ENCODE measurements at regions not wholly inside any gene's neighbourhood (a gene's known extent, or its start where the extent isn't known, plus 50 kb on each side); places are given as distances from the start of the nearest gene placed in this dataset.

DNA sequence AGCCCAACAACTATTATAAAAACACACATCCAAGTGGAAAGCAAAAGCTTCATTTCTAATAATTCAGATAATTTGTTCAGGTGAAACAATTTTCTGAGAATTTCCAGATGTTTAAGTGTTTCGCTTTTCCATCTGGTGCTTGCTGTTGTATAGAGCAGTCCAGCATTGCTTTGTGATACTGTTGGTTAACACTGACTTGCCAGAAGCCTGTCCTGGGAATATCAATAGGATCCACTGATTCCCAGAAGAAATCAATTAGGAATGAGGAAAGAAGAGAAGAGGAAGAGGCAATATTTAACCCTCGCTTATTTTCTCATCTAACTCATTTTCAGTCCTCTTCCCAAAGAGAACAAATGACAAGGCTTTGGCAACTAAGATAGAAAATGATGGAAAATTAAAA, 94.9 kb upstream of the DDIT4L start:
- DNase-seq (ENCODE audit: extremely low read depth, low read depth, low spot score) = no peak

GRCh38 chr4:100284129-100284880, 94.0 kb upstream of the DDIT4L start:
- DNase-seq (ENCODE audit: extremely low read depth, low read depth, low spot score) = no peak

GRCh38 chr4:100280807-100281206, 90.5 kb upstream of the DDIT4L start:
- DNase-seq (ENCODE audit: extremely low read depth, low read depth, low spot score) = no peak

DNA sequence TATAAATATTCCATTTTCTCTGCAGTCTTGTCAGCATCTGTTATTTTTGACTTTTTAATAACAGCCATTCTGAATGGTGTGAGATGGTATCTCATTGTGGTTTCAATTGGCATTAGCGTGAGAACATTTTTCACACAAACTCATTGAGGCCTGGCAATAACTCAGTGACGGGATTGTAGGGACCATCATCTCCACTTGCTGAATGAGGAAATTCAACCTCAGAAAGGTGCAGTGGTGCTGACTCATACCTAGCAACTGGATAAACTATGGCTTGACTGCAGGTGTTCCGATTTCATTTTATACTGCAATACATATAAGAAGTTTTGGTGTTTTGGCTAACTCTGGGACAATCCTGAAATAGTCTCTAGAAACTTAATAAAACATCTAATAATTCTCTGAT, 88.3 kb upstream of the DDIT4L start:
- no peak for DNase-seq (ENCODE audit: extremely low read depth, low read depth, low spot score)

- DNase-seq (ENCODE audit: extremely low read depth, low read depth, low spot score) = no peak
Measured at GRCh38 chr4:100269446-100269845, 79.2 kb upstream of the DDIT4L start.

- no peak for DNase-seq (ENCODE audit: extremely low read depth, low read depth, low spot score)
Measured at GRCh38 chr4:100268789-100269188, 78.5 kb upstream of the DDIT4L start.

GRCh38 chr4:100261346-100261745, 71.1 kb upstream of the DDIT4L start:
- no peak for DNase-seq (ENCODE audit: extremely low read depth, low read depth, low spot score)

DNA sequence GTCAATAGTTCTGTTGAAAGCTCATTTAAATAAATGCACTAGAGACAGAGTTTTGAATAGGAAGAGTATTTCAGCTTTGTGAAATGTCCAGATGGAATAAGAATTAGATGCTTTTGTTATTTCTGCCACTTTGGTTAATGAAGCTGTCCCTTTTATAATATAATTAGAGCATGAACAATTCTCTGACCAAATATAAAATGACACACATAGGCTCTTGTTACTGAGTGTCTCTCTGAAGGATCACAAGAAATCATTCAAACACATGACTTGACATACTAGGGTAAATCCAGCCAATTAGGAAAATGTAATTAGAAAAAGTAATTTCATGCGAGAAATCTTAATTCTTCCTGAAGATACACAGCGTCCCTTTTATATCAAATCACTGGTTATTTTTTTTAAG, 68.4 kb upstream of the DDIT4L start:
- no peak for DNase-seq (ENCODE audit: extremely low read depth, low read depth, low spot score)

DNA sequence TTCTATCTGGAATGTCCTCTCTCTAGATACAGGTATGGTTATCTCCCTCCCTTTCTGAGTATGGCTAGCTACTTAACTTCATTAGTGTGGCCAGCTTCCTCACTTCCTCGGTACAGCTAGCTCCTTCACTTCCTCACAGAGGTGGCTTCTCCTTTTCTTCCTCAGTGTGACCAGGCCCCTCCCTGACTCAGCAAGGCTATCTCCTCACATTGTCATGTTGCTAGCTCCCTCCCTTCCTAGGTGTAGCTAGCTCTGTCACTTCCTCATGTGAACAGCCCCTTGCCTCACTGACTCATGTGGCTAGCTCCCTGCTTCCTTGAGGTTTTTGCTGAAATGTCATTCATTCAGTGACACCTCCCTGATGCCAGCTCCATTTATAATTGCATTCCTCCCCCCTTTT, 67.3 kb upstream of the DDIT4L start:
- DNase-seq (ENCODE audit: extremely low read depth, low read depth, low spot score) = no peak

DNA sequence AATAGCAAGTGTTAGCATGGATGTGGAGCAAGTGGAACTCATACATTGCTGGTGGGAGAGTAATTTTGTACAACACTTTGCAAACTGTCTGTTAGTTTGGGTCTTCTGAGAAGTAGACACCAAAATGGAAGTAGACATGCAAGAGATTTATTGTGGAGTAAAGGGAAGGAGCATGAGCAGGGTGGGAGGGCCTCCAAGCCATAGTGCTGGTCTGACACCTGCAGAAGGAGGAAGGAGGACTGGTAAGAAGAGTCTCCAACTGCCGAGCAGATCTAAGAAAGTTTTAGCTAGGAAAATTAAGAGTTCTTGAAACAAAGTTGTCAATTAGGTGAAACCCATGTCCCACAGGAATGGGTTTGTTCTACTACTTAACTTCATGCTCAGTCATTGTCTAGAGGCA, 64.0 kb upstream of the DDIT4L start:
- no peak for DNase-seq (ENCODE audit: extremely low read depth, low read depth, low spot score)

GRCh38 chr4:100248476-100248875, 58.2 kb upstream of the DDIT4L start:
- no peak for DNase-seq (ENCODE audit: extremely low read depth, low read depth, low spot score)

DNA sequence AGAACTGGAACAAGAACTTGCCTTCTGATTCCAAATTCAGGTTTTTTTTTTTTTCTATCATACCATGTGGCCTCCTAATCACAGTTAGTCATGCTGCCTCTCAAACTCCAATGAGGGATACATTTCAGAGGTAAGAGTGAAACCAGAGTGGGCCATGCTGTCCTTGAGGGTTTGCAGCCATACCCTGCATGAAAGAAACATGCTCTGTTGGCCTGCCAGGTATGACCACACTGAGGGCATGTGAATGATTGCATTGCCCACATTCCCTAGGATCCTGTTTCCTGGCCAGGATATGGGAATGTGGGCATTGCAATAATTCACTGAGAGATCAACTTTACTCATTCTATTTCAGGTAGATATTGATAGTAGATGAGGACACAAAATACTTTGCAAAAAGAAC, 56.4 kb upstream of the DDIT4L start:
- DNase-seq (ENCODE audit: extremely low read depth, low read depth, low spot score) = no peak

DNA sequence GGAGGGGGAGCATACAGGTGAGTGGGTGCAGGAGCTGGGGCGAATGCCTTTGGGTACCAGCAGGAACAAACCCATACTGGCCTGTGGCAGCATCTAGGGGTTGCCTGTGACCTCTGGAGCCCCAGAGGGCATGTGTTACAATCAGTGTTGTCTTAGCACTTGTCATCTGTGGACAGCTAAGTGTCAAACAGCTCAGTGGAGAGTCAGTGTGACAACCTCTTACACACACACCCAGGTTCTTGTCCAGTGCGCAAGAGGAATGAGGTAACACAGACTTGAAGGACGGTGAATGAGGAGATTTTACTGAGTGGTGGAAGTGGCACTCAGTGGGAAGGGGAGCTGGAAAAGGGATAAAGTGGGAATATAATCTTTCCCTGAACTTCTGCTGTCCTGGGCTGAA, 54.1 kb upstream of the DDIT4L start:
- DNase-seq (ENCODE audit: extremely low read depth, low read depth, low spot score) = no peak
